AG04449 (cell line): ENCODE measurements at regions not wholly inside any gene's neighbourhood (a gene's known extent, or its start where the extent isn't known, plus 50 kb on each side); places are given as distances from the start of the nearest gene placed in this dataset.
"Not testable (repeated sequence)": the region's sequence is repeated elsewhere in the genome, so short reads cannot be mapped to it uniquely, and the experiment has no call there.

Experiments used
- CTCF ChIA-PET: fragments of 350-600 bp; formaldehyde crosslinking; extraction: SDS; loops from one replicate; lab custom pipeline; 2021; ENCODE audit warnings: antibody characterized with exemption; lab: Yijun Ruan, JAX
- POLR2A ChIA-PET: fragments of 400-600, 350-600 bp; formaldehyde crosslinking; extraction: SDS; loops from one replicate; lab custom pipeline; 2020; ENCODE audit warnings: antibody characterized with exemption, inconsistent platforms; lab: Yijun Ruan, JAX
- DNase-seq: peaks from one replicate; pipeline ENCODE4 v3.0.0-alpha.2; 2010; ENCODE audit warnings: low read depth, low spot score
- H3K4me3 ChIP-seq: 2 replicates; pipeline ENCODE4 v1.5.1; 2011; ENCODE audit warnings: low read depth, mild to moderate bottlenecking, control low read depth, low read length
- CTCF ChIP-seq: IDR thresholded peaks from one replicate; pipeline ENCODE4 v1.5.1; 2011; ENCODE audit warnings: mild to moderate bottlenecking, moderate library complexity, low read length, control low read depth, inconsistent platforms; ENCODE audit not compliant: insufficient read depth; ENCODE audit errors: missing control alignments

- H3K4me3 ChIP-seq, result no peak overlapping the region
- DNase-seq, result no peak
- CTCF ChIA-PET, result interaction anchor here (0.6 kb wide), 1 partner anchor 28 kb away, joined by 3 read pairs; no protein-coding TSS in a partner anchor
- no peak for TF ChIP-seq CTCF
- POLR2A ChIA-PET, result no interaction called here
Observed at GRCh38 chr4:79723507-79723906, 315.5 kb upstream of the GK2 start.

GRCh38 chr4:79700356-79700755 lies 292.3 kb upstream of the GK2 start:
- DNase-seq, result no peak
- POLR2A ChIA-PET, result no interaction called here
- H3K4me3 ChIP-seq, result no peak overlapping the region
- no peak for TF ChIP-seq CTCF
- CTCF ChIA-PET, result no interaction called here

GRCh38 chr4:79697444-79697843 lies 289.4 kb upstream of the GK2 start:
- no peak overlapping the region for H3K4me3 ChIP-seq
- DNase-seq, result no peak
- CTCF ChIA-PET, result no interaction called here
- no peak for TF ChIP-seq CTCF
- POLR2A ChIA-PET, result no interaction called here

- CTCF ChIA-PET, POLR2A ChIA-PET, H3K4me3 ChIP-seq, DNase-seq: not testable (repeated sequence)
Observed at GRCh38 chr4:79696534-79696933, 288.5 kb upstream of the GK2 start.

- CTCF ChIA-PET, result no interaction called here
- no peak for DNase-seq
- no peak for TF ChIP-seq CTCF
- no peak overlapping the region for H3K4me3 ChIP-seq
- POLR2A ChIA-PET, result no interaction called here
Observed at GRCh38 chr4:79695848-79696247, 287.8 kb upstream of the GK2 start.

- ChIA-PET POLR2A (no interaction called here), CTCF (no interaction called here)
- no peak for DNase-seq
- no peak for TF ChIP-seq CTCF
- H3K4me3 ChIP-seq, result no peak overlapping the region
Observed at GRCh38 chr4:79689740-79690139, 281.7 kb upstream of the GK2 start.

- POLR2A ChIA-PET, result no interaction called here
- no peak for TF ChIP-seq CTCF
- DNase-seq, result no peak
- H3K4me3 ChIP-seq, result no peak overlapping the region
- CTCF ChIA-PET, result no interaction called here
Observed at GRCh38 chr4:79688691-79689090, 280.7 kb upstream of the GK2 start.
